ENCODE measurements at regions not wholly inside any gene's neighbourhood (a gene's known extent, or its start where the extent isn't known, plus 50 kb on each side); places are given as distances from the start of the nearest gene placed in this dataset.

GRCh38 chrX:809081-809480 lies 178.5 kb downstream of the SHOX start:
- H4K20me1 ChIP-seq (ENCODE audit: control insufficient read depth, insufficient read depth, low read length, poor library complexity, severe bottlenecking), result no peaks in the 10 kb centered on the region
- no peak overlapping the region for H2AFZ ChIP-seq (ENCODE audit: insufficient read depth, low read depth, low read length, poor library complexity, severe bottlenecking)
- DNase-seq (no peak), ATAC-seq (ENCODE audit: low read depth) (no peak)
- POLR2A ChIA-PET, result no interaction called here
- no peak overlapping the region for H3K4me3 ChIP-seq (ENCODE audit: control extremely low read depth in 1 of 5, extremely low read depth in 1 of 5, insufficient read depth in 1 of 5, low read depth in 2 of 5, low read length in 4 of 5)
- no peaks in the 10 kb centered on the region for H3K4me1 Mint-ChIP-seq
- 92% methylated on average over 8 of the region's 11 CpGs for WGBS (ENCODE audit: insufficient coverage)
- intact Hi-C loops (cut with micrococcal nuclease), result no loop called here
- H3K79me2 ChIP-seq (ENCODE audit: control insufficient read depth, insufficient read depth, low read length), result no peaks in the 10 kb centered on the region
- no peak overlapping the region for H3K4me3 Mint-ChIP-seq
- CTCF ChIA-PET, result no interaction called here
- TF ChIP-seq EZH2 (IDR thresholded peaks at IDR 0.05; ENCODE audit: borderline replicate concordance, insufficient read depth, low read depth, low read length, poor library complexity, severe bottlenecking) (no peak), CTCF (IDR thresholded peaks at IDR 0.05) (no peak)
- peaks cover 0 to 4% (median 1%) of the 10 kb centered on the region in 4 experiments for H3K27me3 ChIP-seq (replicated peaks in 1 of 4; ENCODE audit: control extremely low read depth in 1 of 4, control insufficient read depth in 3 of 4, insufficient read depth in 4 of 4, low read length in 3 of 4)
- no peak overlapping the region for H3K27ac Mint-ChIP-seq
- H3K4me1 ChIP-seq (ENCODE audit: control insufficient read depth in 2 of 2, insufficient read depth in 2 of 2, low read length in 2 of 2), result no peaks in the 10 kb centered on the region
- peaks cover 2% of the 10 kb centered on the region for H3K9me3 Mint-ChIP-seq (ENCODE audit: insufficient read depth)
- peaks cover 0 to 12% (median 0%) of the 10 kb centered on the region in 3 donors for H3K9me3 ChIP-seq (ENCODE audit: control extremely low read depth in 1 of 3, control insufficient read depth in 2 of 3, insufficient read depth in 1 of 3, low read length in 2 of 3)
- peaks cover 8% of the 10 kb centered on the region for H3K27me3 Mint-ChIP-seq
- no peak overlapping the region for H3K4me2 ChIP-seq (replicated peaks; ENCODE audit: low read depth, low read length, poor library complexity, severe bottlenecking)
- H3K27ac ChIP-seq (ENCODE audit: low read length in 2 of 2), result no peak overlapping the region
- no peak overlapping the region for H3K9ac ChIP-seq (ENCODE audit: low read length)
- no peaks in the 10 kb centered on the region for H3K36me3 ChIP-seq (replicated peaks in 1 of 2; ENCODE audit: control extremely low read depth in 1 of 2, control insufficient read depth in 1 of 2, extremely low read depth in 1 of 2, insufficient read depth in 2 of 2, low read length in 1 of 2)

GRCh38 chrX:806586-806985 lies 176.0 kb downstream of the SHOX start:
- peaks cover 8% of the 10 kb centered on the region for H3K27me3 Mint-ChIP-seq
- intact Hi-C loops (cut with micrococcal nuclease), result no loop called here
- Histone ChIP-seq H3K9ac (ENCODE audit: low read length) (no peak overlapping the region), H3K27me3 (replicated peaks in 1 of 4; ENCODE audit: control extremely low read depth in 1 of 4, control insufficient read depth in 3 of 4, insufficient read depth in 4 of 4, low read length in 3 of 4) (peaks cover 0 to 7% (median 1%) of the 10 kb centered on the region in 4 experiments), H3K4me3 (ENCODE audit: control extremely low read depth in 1 of 5, extremely low read depth in 1 of 5, insufficient read depth in 1 of 5, low read depth in 2 of 5, low read length in 4 of 5) (no peak overlapping the region), H3K4me1 (ENCODE audit: control insufficient read depth in 2 of 2, insufficient read depth in 2 of 2, low read length in 2 of 2) (no peaks in the 10 kb centered on the region), H3K27ac (ENCODE audit: low read length in 2 of 2) (no peak overlapping the region), H3K36me3 (replicated peaks in 1 of 2; ENCODE audit: control extremely low read depth in 1 of 2, control insufficient read depth in 1 of 2, extremely low read depth in 1 of 2, insufficient read depth in 2 of 2, low read length in 1 of 2) (no peaks in the 10 kb centered on the region), H3K9me3 (ENCODE audit: control extremely low read depth in 1 of 3, control insufficient read depth in 2 of 3, insufficient read depth in 1 of 3, low read length in 2 of 3) (peaks cover 0 to 19% (median 0%) of the 10 kb centered on the region in 3 donors), H3K79me2 (ENCODE audit: control insufficient read depth, insufficient read depth, low read length) (no peaks in the 10 kb centered on the region), H2AFZ (ENCODE audit: insufficient read depth, low read depth, low read length, poor library complexity, severe bottlenecking) (no peak overlapping the region), H3K4me2 (replicated peaks; ENCODE audit: low read depth, low read length, poor library complexity, severe bottlenecking) (no peak overlapping the region), H4K20me1 (ENCODE audit: control insufficient read depth, insufficient read depth, low read length, poor library complexity, severe bottlenecking) (no peaks in the 10 kb centered on the region)
- ChIA-PET CTCF (no interaction called here), POLR2A (no interaction called here)
- DNase-seq, result no peak
- peaks cover 4% of the 10 kb centered on the region for H3K9me3 Mint-ChIP-seq (ENCODE audit: insufficient read depth)
- no peak overlapping the region for H3K27ac Mint-ChIP-seq
- TF ChIP-seq CTCF (IDR thresholded peaks at IDR 0.05), result no peak
- no peak for TF ChIP-seq EZH2 (IDR thresholded peaks at IDR 0.05; ENCODE audit: borderline replicate concordance, insufficient read depth, low read depth, low read length, poor library complexity, severe bottlenecking)
- no peak overlapping the region for H3K4me3 Mint-ChIP-seq
- 100% methylated on average over 4 of the region's 8 CpGs for WGBS (ENCODE audit: insufficient coverage)
- ATAC-seq (ENCODE audit: low read depth), result no peak
- H3K4me1 Mint-ChIP-seq, result no peaks in the 10 kb centered on the region
